ENCODE measurements at regions not wholly inside any gene's neighbourhood (a gene's known extent, or its start where the extent isn't known, plus 50 kb on each side); places are given as distances from the start of the nearest gene placed in this dataset.

DNA sequence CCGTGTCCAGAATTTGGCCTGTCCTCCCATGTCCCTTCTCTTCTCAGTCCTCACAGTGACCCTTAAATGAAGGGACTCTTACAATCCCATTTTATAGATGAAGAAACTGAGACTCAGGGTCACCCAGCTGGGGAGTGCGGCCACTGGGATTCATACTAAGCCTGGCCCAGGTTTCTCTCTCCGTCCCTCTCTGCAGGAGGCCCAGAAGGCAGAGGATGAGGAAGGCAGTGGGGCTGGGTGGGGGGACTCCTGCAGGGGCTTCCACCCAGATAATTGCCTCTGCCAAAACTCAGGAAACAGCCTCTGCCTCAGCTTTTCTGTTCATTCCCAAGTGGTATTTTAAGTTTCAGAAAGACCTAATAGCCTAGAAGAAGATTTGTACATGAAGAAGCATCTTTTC lies 299.8 kb downstream of the MATN1 start:
- no peak overlapping the region for H3K4me2 ChIP-seq (ENCODE audit: low read length)
- no peak overlapping the region for H3K9ac ChIP-seq (ENCODE audit: low read length)
- no peaks in the 10 kb centered on the region for H3F3A ChIP-seq (ENCODE audit: insufficient read depth, low read length, poor library complexity, severe bottlenecking)
- H4K20me1 ChIP-seq (ENCODE audit: insufficient read depth) = no peaks in the 10 kb centered on the region
- no peaks in the 10 kb centered on the region for H3K9me2 ChIP-seq (ENCODE audit: insufficient read depth, low read length)
- H3K9me3 ChIP-seq (ENCODE audit: low read length) = no peaks in the 10 kb centered on the region
- TF ChIP-seq MXI1 (conservative IDR thresholded peaks at IDR 0.05; ENCODE audit: poor library complexity, severe bottlenecking) = no peak
- TF ChIP-seq, protein P1, sequence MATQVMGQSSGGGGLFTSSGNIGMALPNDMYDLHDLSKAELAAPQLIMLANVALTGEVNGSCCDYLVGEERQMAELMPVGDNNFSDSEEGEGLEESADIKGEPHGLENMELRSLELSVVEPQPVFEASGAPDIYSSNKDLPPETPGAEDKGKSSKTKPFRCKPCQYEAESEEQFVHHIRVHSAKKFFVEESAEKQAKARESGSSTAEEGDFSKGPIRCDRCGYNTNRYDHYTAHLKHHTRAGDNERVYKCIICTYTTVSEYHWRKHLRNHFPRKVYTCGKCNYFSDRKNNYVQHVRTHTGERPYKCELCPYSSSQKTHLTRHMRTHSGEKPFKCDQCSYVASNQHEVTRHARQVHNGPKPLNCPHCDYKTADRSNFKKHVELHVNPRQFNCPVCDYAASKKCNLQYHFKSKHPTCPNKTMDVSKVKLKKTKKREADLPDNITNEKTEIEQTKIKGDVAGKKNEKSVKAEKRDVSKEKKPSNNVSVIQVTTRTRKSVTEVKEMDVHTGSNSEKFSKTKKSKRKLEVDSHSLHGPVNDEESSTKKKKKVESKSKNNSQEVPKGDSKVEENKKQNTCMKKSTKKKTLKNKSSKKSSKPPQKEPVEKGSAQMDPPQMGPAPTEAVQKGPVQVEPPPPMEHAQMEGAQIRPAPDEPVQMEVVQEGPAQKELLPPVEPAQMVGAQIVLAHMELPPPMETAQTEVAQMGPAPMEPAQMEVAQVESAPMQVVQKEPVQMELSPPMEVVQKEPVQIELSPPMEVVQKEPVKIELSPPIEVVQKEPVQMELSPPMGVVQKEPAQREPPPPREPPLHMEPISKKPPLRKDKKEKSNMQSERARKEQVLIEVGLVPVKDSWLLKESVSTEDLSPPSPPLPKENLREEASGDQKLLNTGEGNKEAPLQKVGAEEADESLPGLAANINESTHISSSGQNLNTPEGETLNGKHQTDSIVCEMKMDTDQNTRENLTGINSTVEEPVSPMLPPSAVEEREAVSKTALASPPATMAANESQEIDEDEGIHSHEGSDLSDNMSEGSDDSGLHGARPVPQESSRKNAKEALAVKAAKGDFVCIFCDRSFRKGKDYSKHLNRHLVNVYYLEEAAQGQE (IDR thresholded peaks at IDR 0.05; ENCODE audit: borderline replicate concordance) = no peak
- no peak for TF ChIP-seq POLR2AphosphoS5 (IDR thresholded peaks at IDR 0.05)
- TF ChIP-seq, protein P2, sequence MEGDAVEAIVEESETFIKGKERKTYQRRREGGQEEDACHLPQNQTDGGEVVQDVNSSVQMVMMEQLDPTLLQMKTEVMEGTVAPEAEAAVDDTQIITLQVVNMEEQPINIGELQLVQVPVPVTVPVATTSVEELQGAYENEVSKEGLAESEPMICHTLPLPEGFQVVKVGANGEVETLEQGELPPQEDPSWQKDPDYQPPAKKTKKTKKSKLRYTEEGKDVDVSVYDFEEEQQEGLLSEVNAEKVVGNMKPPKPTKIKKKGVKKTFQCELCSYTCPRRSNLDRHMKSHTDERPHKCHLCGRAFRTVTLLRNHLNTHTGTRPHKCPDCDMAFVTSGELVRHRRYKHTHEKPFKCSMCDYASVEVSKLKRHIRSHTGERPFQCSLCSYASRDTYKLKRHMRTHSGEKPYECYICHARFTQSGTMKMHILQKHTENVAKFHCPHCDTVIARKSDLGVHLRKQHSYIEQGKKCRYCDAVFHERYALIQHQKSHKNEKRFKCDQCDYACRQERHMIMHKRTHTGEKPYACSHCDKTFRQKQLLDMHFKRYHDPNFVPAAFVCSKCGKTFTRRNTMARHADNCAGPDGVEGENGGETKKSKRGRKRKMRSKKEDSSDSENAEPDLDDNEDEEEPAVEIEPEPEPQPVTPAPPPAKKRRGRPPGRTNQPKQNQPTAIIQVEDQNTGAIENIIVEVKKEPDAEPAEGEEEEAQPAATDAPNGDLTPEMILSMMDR (IDR thresholded peaks at IDR 0.05; ENCODE audit: poor library complexity, severe bottlenecking) = no peak
- no peak for TF ChIP-seq SMC3 (conservative IDR thresholded peaks at IDR 0.05; ENCODE audit: poor library complexity)
- TF ChIP-seq TAF1 (IDR thresholded peaks at IDR 0.05; ENCODE audit: low read depth) = no peak
- no peak for TF ChIP-seq EZH2 (IDR thresholded peaks at IDR 0.05; ENCODE audit: borderline replicate concordance, insufficient read depth, low read length, poor library complexity, severe bottlenecking)
- no peak for TF ChIP-seq EP300 (conservative IDR thresholded peaks at IDR 0.05; ENCODE audit: poor library complexity, severe bottlenecking)
- TF ChIP-seq RAD21 (conservative IDR thresholded peaks at IDR 0.05) = no peak
- H2AFZ ChIP-seq (ENCODE audit: low read depth, low read length) = no peak overlapping the region
- H3K27ac ChIP-seq (ENCODE audit: low read length) = no peak overlapping the region
- H3K4me3 ChIP-seq (ENCODE audit: low read length) = no peak overlapping the region
- H3K27me3 ChIP-seq (ENCODE audit: insufficient read depth, low read depth, low read length) = no peaks in the 10 kb centered on the region
- no peaks in the 10 kb centered on the region for H3K36me3 ChIP-seq (ENCODE audit: insufficient read depth, low read length)
- no peaks in the 10 kb centered on the region for H3K79me2 ChIP-seq (replicated peaks; ENCODE audit: insufficient read depth, low read length)

DNA sequence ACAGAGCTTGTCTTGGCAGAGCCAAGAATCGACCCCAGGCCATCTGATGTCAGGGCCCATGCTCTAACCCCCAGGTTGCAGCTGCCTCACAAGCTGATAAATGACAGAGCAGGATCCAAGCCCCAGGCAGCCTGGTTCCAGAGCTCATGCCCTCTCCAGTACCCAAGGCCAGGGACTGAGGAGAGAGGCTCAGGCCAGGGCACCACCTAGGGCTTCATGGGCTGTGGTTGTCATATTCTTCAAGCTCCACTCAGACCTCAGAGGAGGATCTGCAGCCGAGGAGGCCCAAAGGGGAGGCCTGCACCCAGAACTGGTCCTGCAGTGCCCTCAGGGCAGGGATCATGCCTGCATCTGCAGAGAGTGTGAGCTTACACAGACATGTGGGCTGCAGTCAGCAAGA lies 301.1 kb downstream of the MATN1 start:
- no peak overlapping the region for H3K27ac ChIP-seq (ENCODE audit: low read length)
- H3K79me2 ChIP-seq (replicated peaks; ENCODE audit: insufficient read depth, low read length) = no peaks in the 10 kb centered on the region
- H4K20me1 ChIP-seq (ENCODE audit: insufficient read depth) = no peaks in the 10 kb centered on the region
- no peak overlapping the region for H3K4me3 ChIP-seq (ENCODE audit: low read length)
- no peak overlapping the region for H3K9ac ChIP-seq (ENCODE audit: low read length)
- H3K9me3 ChIP-seq (ENCODE audit: low read length) = no peaks in the 10 kb centered on the region
- H3K4me2 ChIP-seq (ENCODE audit: low read length) = no peak overlapping the region
- H3F3A ChIP-seq (ENCODE audit: insufficient read depth, low read length, poor library complexity, severe bottlenecking) = no peaks in the 10 kb centered on the region
- H2AFZ ChIP-seq (ENCODE audit: low read depth, low read length) = no peak overlapping the region
- H3K9me2 ChIP-seq (ENCODE audit: insufficient read depth, low read length) = no peaks in the 10 kb centered on the region
- H3K36me3 ChIP-seq (ENCODE audit: insufficient read depth, low read length) = no peaks in the 10 kb centered on the region
- TF ChIP-seq, protein P1 (IDR thresholded peaks at IDR 0.05; ENCODE audit: borderline replicate concordance) = no peak
- H3K27me3 ChIP-seq (ENCODE audit: insufficient read depth, low read depth, low read length) = no peaks in the 10 kb centered on the region

All from neural cell (in vitro differentiated cells).